ENCODE measurements at regions not wholly inside any gene's neighbourhood (a gene's known extent, or its start where the extent isn't known, plus 50 kb on each side); places are given as distances from the start of the nearest gene placed in this dataset.

DNA sequence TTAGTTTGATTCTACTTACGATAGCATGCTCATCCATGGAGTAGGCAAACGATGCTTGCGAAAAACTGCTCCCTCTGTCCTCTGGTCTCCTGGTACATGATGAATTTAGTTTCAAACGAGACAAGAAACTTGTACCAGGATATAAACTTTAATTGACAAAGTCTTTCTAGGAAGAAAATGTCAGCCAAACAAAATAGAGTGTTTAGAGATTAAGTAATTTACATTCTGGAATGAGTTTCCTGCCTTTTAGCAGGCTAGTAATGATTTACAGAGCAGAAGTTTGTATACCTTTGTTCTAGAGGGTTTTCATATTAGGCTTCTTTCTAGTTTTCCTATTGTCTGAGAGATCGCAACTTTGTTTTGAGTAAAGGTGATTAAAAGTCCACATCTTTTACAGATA is 206.9 kb downstream of the RPL10L start:
- TF ChIP-seq, protein P1, sequence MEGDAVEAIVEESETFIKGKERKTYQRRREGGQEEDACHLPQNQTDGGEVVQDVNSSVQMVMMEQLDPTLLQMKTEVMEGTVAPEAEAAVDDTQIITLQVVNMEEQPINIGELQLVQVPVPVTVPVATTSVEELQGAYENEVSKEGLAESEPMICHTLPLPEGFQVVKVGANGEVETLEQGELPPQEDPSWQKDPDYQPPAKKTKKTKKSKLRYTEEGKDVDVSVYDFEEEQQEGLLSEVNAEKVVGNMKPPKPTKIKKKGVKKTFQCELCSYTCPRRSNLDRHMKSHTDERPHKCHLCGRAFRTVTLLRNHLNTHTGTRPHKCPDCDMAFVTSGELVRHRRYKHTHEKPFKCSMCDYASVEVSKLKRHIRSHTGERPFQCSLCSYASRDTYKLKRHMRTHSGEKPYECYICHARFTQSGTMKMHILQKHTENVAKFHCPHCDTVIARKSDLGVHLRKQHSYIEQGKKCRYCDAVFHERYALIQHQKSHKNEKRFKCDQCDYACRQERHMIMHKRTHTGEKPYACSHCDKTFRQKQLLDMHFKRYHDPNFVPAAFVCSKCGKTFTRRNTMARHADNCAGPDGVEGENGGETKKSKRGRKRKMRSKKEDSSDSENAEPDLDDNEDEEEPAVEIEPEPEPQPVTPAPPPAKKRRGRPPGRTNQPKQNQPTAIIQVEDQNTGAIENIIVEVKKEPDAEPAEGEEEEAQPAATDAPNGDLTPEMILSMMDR (IDR thresholded peaks at IDR 0.05), result no peak
- no peak for TF ChIP-seq EP300 (IDR thresholded peaks at IDR 0.05)
- no peak for TF ChIP-seq POLR2A (IDR thresholded peaks at IDR 0.05)
- TF ChIP-seq POLR2AphosphoS5 (IDR thresholded peaks at IDR 0.05), result no peak

All from sigmoid colon (tissue), 4 donors.